ENCODE measurements at regions not wholly inside any gene's neighbourhood (a gene's known extent, or its start where the extent isn't known, plus 50 kb on each side); places are given as distances from the start of the nearest gene placed in this dataset.
"Not testable (repeated sequence)": the region's sequence is repeated elsewhere in the genome, so short reads cannot be mapped to it uniquely, and the experiment has no call there.

DNA sequence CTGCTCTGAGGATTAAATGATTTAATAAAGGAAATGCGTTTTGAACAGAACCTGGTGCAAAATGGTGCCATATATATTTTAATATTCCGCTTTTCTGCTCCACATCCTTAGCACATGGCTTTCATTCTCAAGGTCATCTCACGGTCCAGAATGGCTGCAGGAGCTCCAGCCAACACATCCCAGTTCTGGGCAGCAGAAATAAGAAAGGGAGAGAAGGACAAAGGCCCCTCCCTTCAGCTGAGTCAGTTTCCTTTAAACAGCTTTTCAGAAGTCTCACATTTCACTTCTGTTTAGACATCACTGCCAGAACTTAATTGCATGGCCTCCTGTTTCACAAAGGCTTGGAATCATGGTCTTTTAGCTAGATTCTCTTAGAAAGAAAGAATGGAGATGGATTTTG lies 75.2 kb upstream of the LRRN2 start:
- no peak overlapping the region for H3K4me3 Mint-ChIP-seq
- H3K27me3 Mint-ChIP-seq, result no peaks in the 10 kb centered on the region
- no peak overlapping the region for H3K27ac Mint-ChIP-seq
- no peaks in the 10 kb centered on the region for H3K36me3 Mint-ChIP-seq
- H3K4me1 Mint-ChIP-seq, result peaks cover 12% of the 10 kb centered on the region
- H3K9me3 Mint-ChIP-seq, result no peaks in the 10 kb centered on the region
- no peak for DNase-seq

DNA sequence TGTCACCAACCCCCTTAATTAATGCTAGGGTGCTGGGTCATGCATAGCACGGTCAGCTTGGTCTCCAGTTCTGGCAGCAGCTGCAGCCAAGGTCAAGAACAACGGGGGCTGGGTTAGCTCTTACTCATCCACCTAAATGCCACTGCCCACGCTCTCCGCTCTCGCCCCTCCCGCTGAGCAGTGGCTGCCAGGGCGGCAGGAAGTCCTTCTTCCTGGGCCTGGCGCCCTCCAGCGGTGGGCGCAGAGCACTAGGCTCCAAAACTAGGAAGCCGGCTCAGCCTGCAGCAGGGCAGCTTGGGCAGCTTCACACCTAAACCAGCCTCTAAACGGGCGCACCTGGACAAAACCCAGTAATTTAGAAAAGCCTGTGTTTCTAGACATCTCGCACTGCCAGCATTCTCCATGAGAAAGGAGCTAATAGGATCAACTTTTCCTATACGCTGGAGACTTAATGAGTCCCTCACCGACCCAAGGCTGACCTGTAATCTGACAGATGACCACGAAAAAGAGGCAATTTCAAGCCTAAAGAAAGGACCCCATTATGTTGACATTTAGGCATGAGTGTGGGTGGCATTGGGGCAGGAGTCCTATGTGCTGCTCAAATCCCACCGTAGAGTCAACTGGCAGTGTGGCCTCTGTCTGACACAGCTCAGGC lies 78.4 kb upstream of the LRRN2 start:
- no peaks in the 10 kb centered on the region for H3K9me3 Mint-ChIP-seq
- H3K4me3 Mint-ChIP-seq, result peak overlapping the region; percentile 35
- peaks cover 11% of the 10 kb centered on the region for H3K27me3 Mint-ChIP-seq
- peak; percentile 87 for DNase-seq
- peaks cover 12% of the 10 kb centered on the region for H3K4me1 Mint-ChIP-seq
- H3K36me3 Mint-ChIP-seq, result no peaks in the 10 kb centered on the region
- no peak overlapping the region for H3K27ac Mint-ChIP-seq

DNA sequence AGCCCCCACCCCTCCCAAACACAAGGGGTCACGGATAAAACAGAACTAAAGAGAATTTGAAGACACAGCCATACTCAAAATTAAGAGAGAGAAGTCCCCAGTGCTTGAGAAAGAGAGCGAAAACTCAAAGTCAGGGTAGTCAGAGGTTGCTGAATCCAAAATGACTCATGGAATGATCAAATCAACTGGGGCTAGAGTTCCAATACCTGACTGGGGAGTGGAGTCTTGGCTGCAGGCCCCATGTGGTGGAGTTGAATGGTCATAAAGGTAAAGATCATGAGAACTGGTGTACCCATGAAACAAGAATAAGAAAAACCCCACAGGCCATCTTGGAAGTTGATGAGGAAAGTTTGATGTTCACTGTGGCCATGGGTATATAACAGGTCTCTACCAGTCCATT lies 84.5 kb upstream of the LRRN2 start:
- Mint-ChIP-seq H3K4me3 (no peak overlapping the region), H3K27ac (no peak overlapping the region), H3K36me3 (no peaks in the 10 kb centered on the region), H3K9me3 (no peaks in the 10 kb centered on the region), H3K27me3 (peaks cover 25% of the 10 kb centered on the region), H3K4me1 (no peaks in the 10 kb centered on the region)
- DNase-seq, result no peak

DNA sequence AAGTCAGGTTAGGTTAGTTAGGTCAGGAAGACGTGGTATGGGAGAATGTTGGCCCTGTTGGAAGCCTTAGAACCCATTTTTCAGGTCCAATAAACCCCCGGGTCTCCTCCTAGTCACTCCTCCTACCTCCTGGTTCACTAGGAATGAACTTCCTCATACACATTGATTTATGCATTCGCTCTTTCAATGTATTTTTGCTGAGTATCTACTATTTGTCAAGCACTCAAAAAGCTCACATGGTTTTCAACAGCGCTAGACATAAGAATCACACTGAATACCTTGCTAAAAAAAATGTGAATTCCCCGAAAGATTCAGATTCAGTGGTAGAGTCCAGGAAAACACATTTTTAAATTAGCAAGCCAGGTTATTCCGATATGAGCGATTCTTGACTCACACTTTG lies 85.8 kb upstream of the LRRN2 start:
- DNase-seq, result no peak
- no peak overlapping the region for H3K4me3 Mint-ChIP-seq
- no peaks in the 10 kb centered on the region for H3K36me3 Mint-ChIP-seq
- peaks cover 25% of the 10 kb centered on the region for H3K27me3 Mint-ChIP-seq
- no peaks in the 10 kb centered on the region for H3K9me3 Mint-ChIP-seq
- H3K27ac Mint-ChIP-seq, result no peak overlapping the region
- H3K4me1 Mint-ChIP-seq, result no peaks in the 10 kb centered on the region

DNA sequence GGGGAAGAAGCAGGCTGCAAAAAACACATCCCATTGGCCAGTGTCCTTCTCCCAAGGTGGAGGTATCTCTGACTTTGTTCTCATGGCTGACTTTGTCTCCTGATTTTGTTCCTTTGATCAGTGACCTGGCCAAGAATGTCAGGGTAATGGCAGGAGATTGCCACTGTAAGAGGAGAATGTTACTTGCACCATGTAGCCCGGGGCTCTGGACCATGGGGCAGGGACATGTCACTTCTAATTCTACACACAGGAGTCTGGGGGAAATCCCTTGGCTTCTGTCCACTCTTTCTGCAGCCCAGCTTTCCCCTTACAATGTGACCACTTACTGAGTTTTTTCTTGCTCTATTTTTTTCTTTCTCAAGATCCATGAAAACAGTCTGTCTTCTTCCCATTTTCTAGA lies 87.7 kb upstream of the LRRN2 start:
- peaks cover 20% of the 10 kb centered on the region for H3K27me3 Mint-ChIP-seq
- no peaks in the 10 kb centered on the region for H3K36me3 Mint-ChIP-seq
- H3K4me1 Mint-ChIP-seq, result no peaks in the 10 kb centered on the region
- no peak overlapping the region for H3K4me3 Mint-ChIP-seq
- no peak overlapping the region for H3K27ac Mint-ChIP-seq
- DNase-seq, result no peak
- no peaks in the 10 kb centered on the region for H3K9me3 Mint-ChIP-seq

DNA sequence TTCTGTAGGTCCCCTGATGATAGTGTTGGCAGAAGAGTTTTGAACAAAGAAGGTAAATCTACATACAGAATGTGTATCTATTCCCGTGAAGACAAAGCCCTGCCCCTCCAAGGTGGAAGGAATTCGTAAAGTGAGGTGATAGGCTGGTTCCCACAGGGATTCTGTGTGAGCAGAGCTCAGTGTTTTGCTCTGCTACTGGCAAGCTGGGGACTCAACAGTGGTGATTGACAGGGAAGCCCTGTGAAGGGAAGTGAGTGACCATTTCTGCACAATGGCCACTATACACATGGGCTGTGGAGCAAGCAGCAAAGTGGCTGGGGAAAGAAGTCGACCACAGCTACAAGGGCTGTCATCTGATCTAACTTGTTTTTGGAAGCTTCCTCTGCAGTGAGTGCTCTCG lies 90.0 kb upstream of the LRRN2 start:
- no peaks in the 10 kb centered on the region for H3K4me1 Mint-ChIP-seq

DNA sequence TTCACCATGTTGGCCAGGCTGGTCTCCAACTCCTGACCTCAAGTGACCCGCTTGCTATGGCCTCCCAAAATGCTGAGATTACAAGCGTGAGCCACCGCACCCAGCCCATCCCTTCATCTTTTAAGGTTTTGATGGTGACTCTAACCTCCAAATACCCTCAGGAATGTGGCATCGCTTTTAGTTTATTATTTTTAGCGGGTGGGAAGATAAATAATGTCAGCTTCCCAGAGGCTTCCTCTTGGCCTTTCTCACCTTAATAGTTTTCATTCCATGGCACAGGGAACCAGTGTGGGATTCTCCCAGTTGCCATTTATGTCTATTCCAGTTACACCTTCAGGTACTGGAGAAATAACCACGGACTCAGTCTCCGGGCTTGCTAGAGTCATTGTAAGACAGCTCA lies 92.1 kb upstream of the LRRN2 start:
- H3K4me1 Mint-ChIP-seq, result no peaks in the 10 kb centered on the region
- peaks cover 7% of the 10 kb centered on the region for H3K27me3 Mint-ChIP-seq
- H3K36me3 Mint-ChIP-seq, result no peaks in the 10 kb centered on the region
- DNase-seq, result no peak
- no peak overlapping the region for H3K27ac Mint-ChIP-seq
- H3K9me3 Mint-ChIP-seq, result no peaks in the 10 kb centered on the region
- no peak overlapping the region for H3K4me3 Mint-ChIP-seq

More for the DNA sequence above, 90.0 kb upstream of the LRRN2 start:
- Mint-ChIP-seq H3K4me3 (no peak overlapping the region), H3K9me3 (no peaks in the 10 kb centered on the region), H3K36me3 (no peaks in the 10 kb centered on the region), H3K27me3 (peaks cover 7% of the 10 kb centered on the region), H3K27ac (no peak overlapping the region)
- no peak for DNase-seq

DNA sequence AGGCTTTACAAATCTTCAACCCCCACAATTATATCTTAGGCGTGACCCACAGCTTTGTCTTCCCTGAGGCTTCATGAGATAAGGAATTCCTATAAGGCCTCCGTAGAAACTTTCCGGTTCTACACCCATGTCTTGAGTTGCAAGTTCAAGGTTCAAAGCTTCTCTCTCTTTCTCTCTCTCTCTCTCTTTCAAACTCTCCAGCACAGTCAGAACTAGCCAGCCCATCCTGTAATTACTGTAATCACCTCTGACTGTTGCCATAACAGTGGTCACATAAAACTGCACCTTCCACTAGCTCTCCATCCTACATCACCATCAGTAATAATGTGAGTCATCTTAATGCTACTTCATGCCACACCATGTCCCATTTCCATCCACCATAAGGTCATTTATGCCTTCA lies 90.0 kb upstream of the NFASC start:
- Mint-ChIP-seq H3K4me1 (no peaks in the 10 kb centered on the region), H3K27ac (no peak overlapping the region), H3K4me3 (no peak overlapping the region), H3K36me3 (no peaks in the 10 kb centered on the region), H3K9me3 (no peaks in the 10 kb centered on the region), H3K27me3 (no peaks in the 10 kb centered on the region)
- no peak for DNase-seq

DNA sequence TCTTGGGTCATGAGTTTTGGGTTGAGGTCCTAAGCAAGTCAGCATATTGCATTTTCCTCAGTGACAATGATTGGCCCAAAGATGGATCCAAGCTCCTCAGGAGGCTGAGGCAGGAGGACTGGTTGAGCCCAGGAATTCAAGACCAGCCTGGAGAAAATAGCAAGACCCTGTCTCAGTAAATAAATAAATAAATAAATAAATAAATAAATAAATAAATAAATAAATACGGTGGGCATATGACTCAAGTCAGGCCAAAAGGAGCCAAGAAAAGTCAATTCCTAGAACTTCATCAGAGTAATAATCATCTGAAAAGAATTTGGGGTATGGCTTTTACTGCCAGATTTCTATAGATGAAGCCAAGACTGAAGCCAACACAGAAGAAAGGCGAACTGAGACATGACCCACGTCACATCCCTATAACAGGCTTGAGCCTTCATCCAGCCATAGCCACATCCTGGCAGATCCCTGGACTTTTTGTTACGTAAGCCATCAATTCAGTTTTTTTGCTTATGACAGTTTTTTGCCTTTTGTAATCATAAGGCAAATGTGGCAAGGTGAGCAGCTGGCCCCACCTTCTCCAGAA lies 88.5 kb upstream of the NFASC start:
- no peak overlapping the region for H3K4me3 Mint-ChIP-seq
- H3K27ac Mint-ChIP-seq, result no peak overlapping the region
- H3K4me1 Mint-ChIP-seq, result no peaks in the 10 kb centered on the region
- no peaks in the 10 kb centered on the region for H3K27me3 Mint-ChIP-seq
- no peaks in the 10 kb centered on the region for H3K36me3 Mint-ChIP-seq
- H3K9me3 Mint-ChIP-seq, result no peaks in the 10 kb centered on the region
- DNase-seq, result no peak

DNA sequence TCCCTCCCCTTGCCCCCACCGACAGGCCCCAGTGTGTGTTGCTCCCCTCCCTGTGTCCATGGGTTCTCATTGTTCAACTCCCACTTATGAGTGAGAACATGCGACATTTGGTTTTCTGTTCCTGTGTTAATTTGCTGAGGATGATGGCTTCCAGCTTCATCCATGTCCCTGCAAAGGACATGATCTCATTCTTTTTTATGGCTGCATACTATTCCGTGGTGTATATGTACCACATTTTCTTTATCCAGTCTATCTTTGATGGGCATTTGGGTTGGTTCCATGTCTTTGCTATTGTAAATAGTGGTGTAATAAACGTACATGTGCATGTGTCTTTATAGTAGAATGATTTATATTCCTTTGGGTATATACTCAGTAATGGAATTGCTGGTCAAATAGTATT lies 85.6 kb upstream of the NFASC start:
- H3K4me1 Mint-ChIP-seq, H3K4me3 Mint-ChIP-seq, H3K27ac Mint-ChIP-seq, H3K36me3 Mint-ChIP-seq, DNase-seq, H3K9me3 Mint-ChIP-seq: not testable (repeated sequence)
- H3K27me3 Mint-ChIP-seq, result peaks cover 19% of the 10 kb centered on the region

DNA sequence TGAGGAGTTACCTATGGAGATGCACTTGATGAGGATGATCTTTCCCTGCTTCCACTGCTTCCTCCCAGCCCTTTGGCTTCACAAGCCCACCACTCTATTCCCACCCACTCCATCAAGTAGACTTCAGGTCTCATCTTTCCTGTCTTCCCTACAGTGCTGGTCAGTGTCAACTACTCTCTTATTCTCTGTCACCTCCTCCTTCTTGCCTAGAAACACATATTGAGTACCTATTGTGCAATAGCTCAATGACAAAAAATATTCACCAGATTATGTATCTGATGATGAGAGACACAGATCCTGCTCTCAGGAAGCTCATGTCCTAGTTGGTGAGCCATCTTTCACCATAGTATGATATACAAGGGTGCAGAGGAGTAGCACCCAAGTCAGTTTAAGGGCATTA lies 82.2 kb upstream of the NFASC start:
- H3K4me1 Mint-ChIP-seq, result peaks cover 2% of the 10 kb centered on the region
- H3K9me3 Mint-ChIP-seq, result no peaks in the 10 kb centered on the region
- H3K36me3 Mint-ChIP-seq, result no peaks in the 10 kb centered on the region
- no peak for DNase-seq
- H3K27me3 Mint-ChIP-seq, result peaks cover 33% of the 10 kb centered on the region
- H3K4me3 Mint-ChIP-seq, result no peak overlapping the region
- H3K27ac Mint-ChIP-seq, result no peak overlapping the region

DNA sequence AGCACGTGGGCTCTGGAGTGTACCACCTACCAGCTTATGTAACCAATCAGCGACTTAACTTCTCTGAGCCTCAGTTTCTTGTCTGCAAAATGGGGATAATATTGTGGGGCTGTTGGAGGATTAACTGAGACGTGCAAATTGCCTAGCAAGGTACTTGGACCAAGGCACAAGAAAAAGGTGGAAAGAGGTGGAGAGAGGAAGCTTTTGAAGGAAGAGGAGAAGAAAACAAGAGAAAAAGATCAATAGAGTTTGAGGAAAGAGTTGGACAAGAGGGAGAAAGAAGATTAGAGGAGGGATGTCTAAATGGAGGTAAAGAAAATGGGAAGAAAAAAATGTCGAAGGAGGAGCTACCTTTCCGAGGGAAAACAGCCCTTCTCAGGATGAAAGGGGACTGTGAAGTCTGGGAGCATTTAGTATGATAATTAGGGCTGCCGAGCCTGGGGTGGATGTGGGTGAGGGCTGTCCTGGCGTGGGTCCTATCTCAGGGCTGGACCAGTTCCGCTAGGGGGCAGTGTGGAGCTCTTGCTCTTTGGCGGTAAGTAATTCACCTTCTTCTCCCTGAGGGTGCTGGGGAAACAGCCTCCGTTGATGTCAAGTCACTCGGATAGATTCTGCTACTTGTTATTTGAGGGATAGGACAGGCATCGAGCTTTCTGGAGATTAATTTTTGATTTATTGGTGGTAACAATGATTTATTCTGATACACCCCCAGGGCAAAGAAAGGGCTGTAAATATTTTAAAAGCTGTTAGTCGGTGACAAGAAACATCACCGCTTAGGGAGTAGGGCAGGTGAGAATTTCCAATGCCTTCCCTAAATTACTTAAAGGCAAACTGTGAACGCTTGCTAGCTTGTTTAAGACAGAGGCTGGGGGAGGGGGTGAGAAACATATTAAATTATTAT lies 79.0 kb upstream of the NFASC start:
- Mint-ChIP-seq H3K4me1 (peaks cover 2% of the 10 kb centered on the region), H3K9me3 (no peaks in the 10 kb centered on the region), H3K36me3 (no peaks in the 10 kb centered on the region), H3K27me3 (peaks cover 33% of the 10 kb centered on the region), H3K27ac (no peak overlapping the region), H3K4me3 (no peak overlapping the region)
- peak; percentile 72 for DNase-seq

DNA sequence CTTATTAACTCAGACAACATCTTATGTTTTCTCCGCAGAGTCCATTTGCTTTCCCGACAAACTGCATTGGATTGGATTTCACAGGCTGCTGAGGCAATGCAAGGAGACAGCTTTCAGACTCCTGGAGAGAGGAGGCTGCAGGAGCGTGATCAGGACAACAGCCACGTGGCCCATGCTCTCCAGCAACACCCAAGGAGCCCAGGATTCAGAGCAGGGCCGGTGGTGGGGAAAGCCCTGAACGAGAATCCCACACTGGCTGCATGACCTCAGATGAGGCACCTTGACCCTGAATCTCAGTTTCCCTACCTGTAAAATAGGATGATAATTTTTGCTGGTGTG lies 78.3 kb upstream of the NFASC start:
- no peak for DNase-seq
- Mint-ChIP-seq H3K27ac (no peak overlapping the region), H3K4me3 (no peak overlapping the region), H3K9me3 (no peaks in the 10 kb centered on the region), H3K36me3 (no peaks in the 10 kb centered on the region), H3K4me1 (peaks cover 2% of the 10 kb centered on the region), H3K27me3 (peaks cover 33% of the 10 kb centered on the region)

DNA sequence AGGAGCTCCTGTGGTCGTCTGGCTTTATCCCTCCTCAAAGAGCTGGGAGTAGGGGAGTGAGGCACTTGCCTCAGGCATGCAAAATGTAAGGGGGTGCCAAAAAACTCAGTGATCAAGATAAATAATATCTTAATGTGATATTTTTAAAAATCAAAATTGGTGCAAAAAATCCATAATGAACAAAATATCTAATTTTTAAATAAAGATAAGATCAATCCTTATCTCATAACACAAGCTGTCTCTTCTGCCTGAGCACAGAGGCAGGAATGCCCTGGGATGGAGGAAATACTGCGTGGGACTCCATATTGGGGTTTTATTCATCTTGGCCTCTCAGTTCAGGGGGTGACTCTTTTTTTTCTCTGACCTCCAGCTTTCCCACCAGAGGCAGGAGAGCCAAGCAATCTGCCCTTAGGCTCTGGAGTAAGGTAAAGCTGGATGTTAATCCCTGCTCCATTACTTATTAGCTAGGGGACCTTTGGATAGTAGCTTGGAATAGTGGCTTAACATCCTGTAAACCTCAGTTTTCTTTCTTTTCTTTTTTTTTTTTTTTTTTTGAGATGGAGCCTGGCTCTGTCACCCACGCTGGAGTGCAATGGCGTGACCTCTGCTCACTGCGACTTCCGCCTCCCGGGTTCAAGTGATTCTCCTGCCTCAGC lies 77.3 kb upstream of the NFASC start:
- Mint-ChIP-seq H3K4me1 (peaks cover 2% of the 10 kb centered on the region), H3K9me3 (no peaks in the 10 kb centered on the region), H3K36me3 (no peaks in the 10 kb centered on the region), H3K4me3 (no peak overlapping the region), H3K27ac (no peak overlapping the region), H3K27me3 (peaks cover 23% of the 10 kb centered on the region)
- DNase-seq, result no peak

DNA sequence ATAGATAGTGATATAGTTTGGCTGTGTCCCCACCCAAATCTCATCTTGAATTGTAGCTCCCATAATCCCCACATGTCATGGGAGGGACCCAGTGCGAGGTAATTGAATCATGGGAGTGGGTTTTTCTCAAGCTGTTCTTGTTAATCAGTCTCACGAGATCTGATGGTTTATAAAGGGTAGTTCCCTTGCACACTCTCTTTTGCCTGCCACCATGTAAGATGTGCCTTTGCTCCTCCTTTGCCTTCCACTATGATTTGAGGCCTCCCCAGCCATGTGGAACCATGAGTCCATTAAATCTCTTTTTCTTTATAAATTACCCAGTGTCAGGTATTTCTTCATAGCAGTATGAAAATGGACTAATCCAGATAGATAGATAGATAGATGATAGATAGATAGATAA lies 73.8 kb upstream of the NFASC start:
- not testable (repeated sequence) for H3K27me3 Mint-ChIP-seq, H3K27ac Mint-ChIP-seq, H3K9me3 Mint-ChIP-seq, H3K4me1 Mint-ChIP-seq, H3K4me3 Mint-ChIP-seq, DNase-seq, H3K36me3 Mint-ChIP-seq
